HG03460 (cell line): ENCODE measurements at regions not wholly inside any gene's neighbourhood (a gene's known extent, or its start where the extent isn't known, plus 50 kb on each side); places are given as distances from the start of the nearest gene placed in this dataset.

Experiments
- ATAC-seq: cut with Tn5 transposase; IDR thresholded peaks from one replicate; pipeline ENCODE4 v1.9.1; 2021; ENCODE audit not compliant: unreplicated experiment

DNA sequence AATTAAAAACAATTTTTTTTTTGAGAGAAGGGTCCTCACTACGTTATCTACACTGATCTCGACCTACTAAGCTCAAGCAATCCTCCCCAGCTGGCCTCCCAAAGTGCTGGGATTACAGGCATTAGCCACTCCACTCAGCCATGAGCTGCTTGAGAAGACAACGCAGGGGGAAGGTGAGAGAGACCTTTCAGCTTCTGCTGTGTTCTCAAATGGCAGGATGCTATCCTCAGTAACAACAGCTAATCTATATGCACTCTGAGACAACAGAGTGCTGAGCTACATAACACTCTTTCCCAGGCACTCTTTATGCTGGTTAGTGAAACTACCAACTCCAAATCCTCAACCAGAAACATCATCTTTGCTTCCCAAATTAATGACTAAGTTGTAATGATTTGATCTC is 526.1 kb downstream of the CCER1 start:
- no peak for ATAC-seq

DNA sequence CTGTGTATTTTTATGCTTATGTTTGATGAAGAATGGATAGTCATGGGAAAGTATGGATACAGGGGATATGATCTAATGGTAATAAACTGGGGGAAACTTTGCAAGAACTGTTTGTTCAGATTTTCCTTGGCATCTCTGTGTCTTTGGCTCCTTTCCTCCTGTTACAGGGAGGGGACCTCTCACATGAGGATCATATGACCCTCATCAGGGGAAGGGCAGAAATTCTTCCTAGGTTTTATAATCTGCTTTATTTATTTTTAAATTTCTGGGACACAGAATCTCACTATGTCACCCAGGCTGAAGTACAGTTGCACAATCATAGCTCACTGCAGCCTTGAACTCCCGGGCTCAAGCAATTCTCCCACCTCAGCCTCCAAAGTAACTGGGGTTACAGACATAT is 526.5 kb downstream of the CCER1 start:
- no peak for ATAC-seq

DNA sequence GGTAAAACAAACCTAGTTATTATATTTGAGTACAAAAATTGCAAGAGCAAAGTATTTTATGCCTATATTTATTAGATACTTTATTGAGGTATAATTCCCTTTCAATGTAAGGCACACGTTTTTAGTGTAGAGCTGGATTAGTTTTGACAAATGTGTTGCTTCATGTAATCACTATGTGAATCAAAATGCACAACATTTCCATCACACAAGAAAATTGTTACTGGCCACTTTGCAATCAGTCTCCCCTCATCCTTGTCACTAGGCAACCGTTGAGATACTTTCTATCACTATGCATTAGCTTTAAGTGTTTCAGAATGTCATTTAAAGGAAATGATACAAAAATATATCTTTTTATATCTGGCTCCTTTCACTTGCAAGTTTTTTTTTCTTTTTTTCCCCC is 531.0 kb downstream of the CCER1 start:
- no peak for ATAC-seq

DNA sequence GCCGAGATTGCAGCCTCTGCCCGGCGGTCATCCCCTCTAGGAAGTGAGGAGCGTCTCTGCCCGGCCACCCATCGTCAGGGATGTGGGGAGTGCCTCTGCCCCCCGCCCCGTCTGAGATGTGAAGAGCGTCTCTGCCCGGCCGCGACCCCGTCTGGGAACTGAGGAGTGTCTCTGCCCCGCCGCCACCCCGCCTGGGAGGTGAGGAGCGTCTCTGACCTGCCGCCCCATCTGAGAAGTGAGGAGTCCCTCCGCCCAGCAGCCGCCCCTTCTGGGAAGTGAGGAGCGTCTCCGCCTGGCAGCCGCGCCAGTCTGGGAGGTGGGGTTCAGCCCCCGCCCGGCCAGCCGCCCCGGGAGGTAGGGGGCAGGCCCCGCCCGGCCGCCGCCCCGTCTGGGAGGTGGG is 544.0 kb downstream of the CCER1 start:
- ATAC-seq: no peak

DNA sequence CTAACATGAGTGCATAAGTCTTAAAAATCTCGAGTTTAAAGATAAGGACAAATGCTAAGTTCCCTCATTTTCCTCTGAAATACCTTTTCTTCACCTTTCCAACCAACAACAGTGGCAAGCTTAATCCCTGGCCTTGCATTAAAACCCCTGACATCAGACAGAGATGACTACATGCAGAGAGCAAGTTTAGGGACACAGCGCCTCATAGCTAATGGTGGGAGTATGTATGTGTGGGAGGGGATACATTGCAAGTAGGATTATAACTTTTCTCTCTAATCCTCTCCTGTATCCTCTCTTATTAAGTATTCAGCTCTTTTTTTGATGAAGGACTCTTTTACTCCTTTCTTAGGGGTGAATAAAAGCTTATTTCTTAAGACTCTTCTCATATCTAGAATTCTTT is 547.1 kb downstream of the CCER1 start:
- no peak for ATAC-seq

DNA sequence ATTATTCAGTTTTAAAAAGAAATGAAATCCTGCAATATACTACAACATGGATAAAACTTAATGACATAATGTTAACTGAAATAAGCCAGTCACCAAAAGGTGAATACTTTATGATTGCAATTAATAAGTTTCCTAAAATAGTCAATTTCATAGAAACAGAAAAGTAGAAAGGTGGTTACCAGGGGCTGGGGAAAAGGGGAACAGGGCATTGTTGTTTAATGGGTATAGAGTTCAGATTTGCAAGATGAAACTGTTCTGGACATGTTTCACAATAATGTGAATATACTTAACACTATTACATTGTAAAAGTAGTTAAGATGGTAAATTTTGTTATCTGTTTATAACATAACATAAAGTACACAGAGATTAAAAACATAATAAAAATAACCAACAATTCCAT is 550.9 kb downstream of the CCER1 start:
- peak; percentile 60 for ATAC-seq

DNA sequence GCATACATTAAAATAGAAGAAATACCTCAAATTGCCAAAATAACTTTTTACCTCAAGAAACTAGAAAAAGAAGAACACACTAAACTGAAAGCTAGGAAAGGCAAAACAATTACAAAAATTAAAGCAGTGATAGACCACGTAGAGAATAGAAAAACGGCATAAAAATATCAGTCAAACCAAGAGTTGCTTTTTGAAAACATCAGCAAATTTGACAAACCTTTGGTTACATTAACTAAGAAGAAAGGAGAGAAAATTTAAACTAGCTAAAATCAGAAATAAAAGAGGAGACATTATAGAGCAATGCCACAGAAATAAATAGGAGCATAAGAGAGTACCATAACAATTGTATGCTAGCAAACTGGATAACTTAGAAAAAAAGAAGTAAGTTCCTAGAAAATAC is 553.8 kb downstream of the CCER1 start:
- ATAC-seq: no peak

DNA sequence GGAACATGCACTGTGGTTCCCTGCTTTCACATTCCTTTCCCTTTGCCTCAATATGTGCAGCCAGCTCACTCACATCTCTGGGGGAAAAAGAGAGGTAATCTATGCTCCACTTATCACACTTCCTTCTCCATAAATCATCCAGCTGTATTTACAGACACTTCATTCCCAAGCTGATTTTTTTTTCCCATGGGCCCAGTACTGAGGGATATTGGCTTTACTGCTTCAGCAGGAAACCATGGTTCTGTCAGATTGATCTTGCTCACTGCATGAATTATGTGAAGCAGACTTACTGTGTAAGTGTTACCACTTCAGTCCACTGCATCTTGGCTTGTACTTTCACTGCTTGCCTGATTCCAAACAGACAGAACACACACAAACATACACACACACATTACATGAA is 555.6 kb downstream of the CCER1 start:
- ATAC-seq: no peak

DNA sequence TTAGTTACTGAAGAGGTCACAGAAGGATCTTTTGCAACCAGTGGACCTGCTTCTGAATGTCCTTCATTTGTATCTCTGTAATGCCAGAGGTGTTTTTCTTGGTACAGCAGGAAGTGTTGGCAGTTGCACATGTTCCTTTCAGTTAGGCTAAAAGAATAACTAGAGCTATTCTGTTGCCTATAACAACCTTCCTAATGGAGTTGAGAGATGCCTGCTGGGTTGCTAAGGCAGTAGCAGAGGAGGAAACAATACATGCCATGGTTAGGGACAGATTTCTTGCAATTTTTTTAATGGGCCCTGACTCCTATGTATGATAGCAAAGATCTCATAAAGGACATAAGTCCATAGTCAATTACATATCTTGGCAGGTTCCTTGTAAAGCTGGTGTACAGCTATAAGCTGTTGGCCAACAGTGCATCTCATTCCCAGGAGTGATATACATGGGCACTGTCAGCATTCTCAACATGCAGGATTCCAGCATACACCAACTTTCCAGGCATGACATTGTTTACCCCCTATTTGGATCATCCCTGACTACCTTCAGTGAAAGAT is 556.6 kb downstream of the CCER1 start:
- ATAC-seq: no peak

DNA sequence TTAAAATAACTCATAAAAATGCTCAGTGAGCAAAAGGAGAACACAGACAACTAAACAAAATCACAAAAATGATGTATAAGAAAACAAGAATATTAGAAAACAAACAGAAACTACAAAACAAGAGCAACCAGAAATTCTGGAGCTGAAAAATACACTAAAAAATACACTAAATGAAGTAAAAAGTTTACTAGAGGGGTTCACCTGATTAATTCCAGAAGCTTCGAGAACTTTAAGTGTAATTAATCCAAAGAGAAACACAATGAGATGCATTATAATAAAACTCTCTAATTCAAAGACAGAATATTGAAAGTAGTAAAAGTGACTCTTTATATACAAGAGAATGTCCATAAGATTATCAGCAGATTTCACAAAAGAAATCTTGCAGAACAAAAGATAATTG is 558.4 kb downstream of the CCER1 start:
- ATAC-seq: no peak

DNA sequence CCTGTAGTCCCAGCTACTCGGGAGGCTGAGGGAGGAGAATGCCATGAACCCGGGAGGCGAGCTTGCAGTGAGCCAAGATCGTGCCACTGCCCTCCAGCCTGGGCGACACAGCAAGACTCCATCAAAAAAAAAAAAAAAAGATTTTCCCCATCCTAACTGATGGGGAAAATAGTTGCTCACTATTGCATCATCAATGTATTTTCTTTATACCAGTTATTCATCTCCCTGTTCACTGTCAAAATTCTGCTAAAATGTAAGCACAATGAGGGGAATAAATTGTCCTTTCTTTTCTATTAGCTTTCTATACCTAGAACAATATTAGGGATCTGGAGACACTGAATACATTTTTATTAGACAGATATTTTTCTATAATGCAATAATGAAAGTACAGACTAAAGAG is 561.3 kb downstream of the CCER1 start:
- no peak for ATAC-seq

DNA sequence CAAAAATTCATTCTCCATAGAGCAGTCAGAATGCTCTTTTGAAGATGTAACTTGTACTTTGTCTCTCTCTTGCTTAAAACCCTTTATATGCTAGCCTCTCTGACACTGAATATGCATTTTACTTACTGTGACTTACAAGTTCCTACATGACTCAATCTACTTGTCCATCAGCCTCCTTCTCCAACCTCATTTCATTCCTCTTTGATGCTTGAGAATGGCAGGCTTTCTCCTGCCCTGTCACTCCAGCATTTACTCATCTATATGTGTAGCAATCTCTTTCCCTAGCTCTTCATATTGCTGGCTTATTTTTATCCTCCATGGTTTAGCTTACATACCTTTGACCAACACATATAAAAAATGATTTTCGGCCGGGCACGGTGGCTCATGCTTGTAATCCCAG is 561.9 kb downstream of the CCER1 start:
- ATAC-seq: no peak

DNA sequence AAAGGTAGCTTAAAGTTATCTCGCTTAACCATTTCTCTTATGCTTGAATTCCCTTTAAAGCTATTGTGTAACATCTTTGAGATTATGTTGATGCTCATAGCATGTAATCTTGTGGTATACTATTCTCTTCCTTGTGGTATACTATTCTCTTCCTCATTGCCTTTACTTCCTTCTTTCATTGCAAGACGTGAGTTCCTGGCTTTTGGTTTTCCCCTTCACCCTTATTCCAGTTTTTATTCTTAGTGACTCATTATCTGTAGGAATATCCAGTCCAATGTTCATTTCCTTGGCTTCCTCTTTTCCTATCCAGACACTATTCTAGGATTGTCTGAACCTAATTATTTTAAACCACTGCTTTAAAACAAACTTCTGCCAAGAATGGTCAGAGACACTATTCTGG is 564.0 kb downstream of the CCER1 start:
- no peak for ATAC-seq

DNA sequence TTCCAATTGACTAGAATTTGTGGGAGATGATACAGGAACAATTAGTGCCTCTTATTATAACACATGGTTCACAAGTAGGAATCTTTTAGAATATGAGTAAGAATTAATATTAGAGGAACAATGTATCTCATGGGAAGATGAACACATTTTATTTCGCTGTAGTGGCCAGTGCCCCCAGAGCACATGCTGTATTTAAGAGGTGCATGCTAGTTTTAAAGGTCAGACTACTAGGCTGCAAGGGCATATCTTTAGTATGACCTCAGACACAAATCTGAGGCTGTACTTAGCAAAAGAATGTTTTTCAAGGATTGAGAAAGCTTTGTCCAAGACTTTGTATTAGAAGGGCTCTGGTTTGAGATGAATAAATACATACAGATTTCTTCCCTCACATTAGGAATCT is 586.9 kb downstream of the CCER1 start:
- no peak for ATAC-seq

DNA sequence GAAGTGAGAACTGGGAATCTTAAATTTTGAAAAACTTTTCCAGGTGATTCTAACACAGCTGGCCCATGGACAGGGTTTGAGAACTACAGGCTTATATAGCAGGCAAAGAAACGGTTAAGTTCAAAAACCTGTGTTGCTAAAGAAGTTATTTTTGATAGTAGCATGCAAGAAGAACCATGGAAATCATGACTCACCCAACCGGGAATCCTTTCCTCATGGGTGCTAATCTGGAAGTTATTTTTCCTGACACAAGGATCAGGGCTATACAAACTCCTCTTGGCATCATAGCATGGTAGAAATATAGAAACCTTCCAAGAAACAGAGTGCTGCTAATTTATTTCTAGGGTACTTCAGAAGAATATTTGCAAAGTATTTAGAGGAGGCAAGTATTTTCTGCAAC is 588.7 kb downstream of the CCER1 start:
- ATAC-seq: no peak

DNA sequence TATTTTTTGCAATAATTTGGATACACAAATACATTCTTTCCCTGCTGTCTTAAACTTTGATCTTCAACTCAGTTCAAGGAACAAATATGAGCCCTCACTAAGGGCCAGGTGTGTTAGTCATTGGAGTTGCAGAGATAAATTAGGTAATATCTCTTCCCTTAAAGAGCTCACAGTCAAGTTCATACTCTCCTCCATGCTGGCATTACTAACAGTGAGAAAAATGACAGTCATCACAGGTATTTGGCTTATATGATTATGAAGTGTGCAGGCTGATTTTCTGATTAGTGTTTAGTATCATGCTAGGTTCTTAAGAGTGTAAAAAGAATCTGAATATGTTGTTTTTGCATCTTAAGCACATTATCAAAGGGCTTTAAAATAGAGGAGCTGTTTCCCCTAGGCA is 594.7 kb downstream of the CCER1 start:
- no peak for ATAC-seq

DNA sequence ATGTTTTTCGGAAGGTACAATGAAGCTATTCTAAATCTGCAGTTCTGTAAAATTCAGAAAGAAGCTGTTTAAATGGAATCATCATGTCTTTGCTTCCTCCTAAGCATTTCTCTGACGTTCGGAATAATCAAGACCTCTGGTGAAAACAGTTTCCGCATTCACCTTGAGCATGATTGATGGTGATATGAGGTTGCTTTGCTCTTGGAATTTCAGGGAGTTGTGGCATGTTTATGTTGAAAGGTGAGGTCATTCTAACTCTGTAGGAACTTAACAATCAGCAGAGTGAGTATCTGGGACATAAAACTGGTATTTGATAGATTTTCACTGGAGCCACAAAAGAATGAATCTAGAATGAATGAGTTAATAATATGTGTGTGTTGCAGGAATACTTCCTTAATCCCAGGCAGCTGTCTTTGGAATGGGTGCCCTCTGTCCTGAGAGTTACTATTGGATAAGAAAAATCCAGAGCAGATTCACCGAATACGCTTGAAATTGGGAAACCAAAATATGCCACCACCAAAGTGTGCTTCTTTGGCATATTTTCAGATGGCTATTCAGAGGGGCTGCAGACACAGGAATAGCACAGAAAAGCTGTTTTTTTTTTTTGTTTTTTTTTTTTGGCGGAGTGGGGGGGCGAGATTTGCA is 599.1 kb downstream of the CCER1 start:
- ATAC-seq: no peak

DNA sequence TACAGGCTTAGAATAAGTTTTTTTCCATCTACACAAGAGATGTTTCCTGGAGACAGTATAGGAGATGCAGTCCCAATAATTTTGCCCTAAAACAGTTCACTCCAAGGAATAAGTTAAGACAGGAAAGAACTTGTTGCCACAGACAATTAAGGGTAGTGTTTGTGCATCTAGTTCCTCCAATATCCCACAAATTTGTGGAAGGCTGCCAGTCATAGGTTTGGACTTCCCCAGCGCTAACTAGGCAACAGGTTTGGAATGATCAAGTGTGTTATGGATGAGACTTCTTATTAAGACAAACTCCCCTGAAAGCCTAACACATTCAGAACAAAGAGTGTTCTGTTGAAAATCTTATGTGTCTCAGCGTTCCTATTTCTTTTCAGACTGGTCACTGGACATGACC is 611.0 kb downstream of the CCER1 start:
- no peak for ATAC-seq

DNA sequence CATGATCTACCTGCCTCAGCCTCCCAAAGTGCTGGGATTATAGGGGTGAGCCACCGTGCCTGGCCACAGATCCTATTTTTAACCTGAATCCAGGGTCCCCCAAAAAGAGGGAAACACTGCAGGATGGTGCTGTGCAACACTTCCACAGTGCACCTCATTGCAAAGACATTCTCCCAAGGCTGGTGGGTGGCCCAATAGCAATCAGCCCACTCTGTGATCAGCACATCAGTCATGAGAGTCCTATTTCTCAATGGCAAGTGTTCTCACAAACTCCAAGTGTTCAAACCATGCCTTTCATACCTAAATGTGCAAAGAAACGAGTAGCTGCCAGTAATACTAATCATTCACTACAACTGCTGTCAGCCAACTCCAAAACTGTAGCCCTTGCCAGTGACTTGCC is 612.9 kb downstream of the CCER1 start:
- ATAC-seq: no peak

DNA sequence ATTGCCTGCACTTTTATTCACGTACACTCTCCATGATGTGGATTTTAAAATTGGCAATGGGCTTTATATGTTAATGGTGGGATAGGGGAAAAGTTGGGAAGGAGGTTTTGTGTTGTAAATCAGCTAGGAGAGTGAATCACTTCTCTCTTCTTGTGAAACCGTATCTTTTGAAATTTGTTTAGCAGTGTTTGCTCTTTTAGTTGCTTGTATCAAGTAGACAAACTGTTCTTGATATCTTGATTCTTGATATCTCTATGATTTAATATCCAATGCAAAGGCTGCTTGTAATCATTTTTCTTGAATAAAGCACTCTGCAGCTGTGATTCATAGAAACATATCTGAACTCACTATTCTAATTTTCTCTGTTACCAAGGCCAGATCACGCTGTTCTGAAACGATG is 615.1 kb downstream of the CCER1 start:
- ATAC-seq: no peak

DNA sequence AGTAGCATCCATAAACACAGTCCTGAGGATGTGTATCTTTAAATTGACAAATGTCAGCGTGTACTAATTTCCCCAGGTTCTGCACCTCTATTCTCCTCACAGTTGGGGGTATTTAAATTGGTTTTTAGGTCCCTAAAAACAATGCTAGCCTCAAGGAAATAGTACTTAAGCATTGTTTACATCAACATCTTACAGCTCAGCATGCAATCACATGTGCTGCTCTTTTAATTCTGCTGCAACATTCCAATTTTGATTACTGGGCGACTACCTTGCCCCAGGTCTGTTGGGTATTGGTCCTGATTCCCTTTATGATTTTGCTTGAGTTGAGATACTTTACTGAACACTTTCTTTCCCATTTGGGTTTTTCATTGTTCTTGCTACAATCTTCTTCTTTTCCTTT is 616.6 kb downstream of the CCER1 start:
- no peak for ATAC-seq

DNA sequence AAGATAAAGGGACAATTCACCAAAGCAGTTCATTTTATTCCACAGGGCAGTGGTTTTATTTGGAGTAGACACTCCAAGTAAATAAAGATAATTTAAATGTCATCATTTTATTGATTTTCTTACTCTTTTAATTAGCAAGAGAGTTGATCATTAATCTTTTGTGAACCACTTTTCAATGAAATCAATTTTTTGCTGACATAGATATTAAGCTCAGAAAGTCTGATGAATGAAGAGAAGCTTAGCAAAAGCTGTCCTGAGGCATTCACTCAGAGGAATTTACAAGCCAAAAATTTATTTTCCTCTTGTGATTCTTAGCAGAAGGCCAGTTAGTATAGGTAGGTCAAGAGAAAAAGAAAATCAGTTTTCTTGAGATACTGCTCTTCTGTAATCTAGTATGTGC is 618.0 kb downstream of the CCER1 start:
- ATAC-seq: no peak

DNA sequence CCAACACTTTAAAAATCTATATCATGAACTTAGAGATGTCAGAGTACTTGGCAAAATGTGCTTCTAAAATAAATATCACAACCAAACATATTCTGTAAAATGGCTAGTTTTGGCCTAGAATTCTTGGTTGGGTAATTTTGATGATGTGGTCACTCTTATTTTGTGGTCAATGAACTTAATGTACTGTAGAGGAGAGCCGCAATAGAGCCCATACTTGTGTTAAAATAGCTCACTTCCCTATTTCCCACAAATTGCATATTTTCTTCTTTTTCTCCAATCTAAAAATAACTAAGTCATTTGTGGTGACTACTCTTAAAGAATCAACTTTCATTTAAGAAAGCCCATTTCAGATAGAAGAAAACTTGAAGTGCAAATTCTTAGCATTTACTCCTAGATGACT is 619.4 kb downstream of the CCER1 start:
- ATAC-seq: no peak
